ENCODE measurements at regions not wholly inside any gene's neighbourhood (a gene's known extent, or its start where the extent isn't known, plus 50 kb on each side); places are given as distances from the start of the nearest gene placed in this dataset.

DNA sequence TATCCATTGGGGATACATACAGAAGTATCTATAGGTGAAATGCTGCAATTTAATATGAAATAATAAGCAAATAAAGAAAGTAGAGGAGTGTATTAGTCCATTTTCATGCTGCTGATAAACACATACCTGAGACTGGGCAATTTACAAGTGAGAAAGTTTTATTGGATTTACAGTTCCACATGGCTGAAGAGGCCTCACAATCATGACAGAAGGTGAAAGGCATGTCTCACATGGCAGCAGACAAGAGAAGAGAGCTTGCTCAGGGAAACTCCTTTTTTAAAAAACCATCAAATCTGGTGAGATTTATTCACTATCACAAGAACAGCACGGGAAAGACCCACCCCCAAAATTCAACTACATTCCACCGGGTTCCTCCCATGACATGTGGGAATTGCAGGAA is 82.8 kb upstream of the TRIM24 start:
- Histone ChIP-seq H3K18ac (ENCODE audit: low read length) (no peak overlapping the region), H3K4me3 (ENCODE audit: low read length) (no peak overlapping the region), H3K4me2 (ENCODE audit: low read length) (no peak overlapping the region), H2BK120ac (ENCODE audit: low read depth, low read length) (no peak overlapping the region), H3K79me2 (ENCODE audit: control insufficient read depth, insufficient read depth, low read length) (no peaks in the 10 kb centered on the region), H3K23ac (ENCODE audit: low read length) (no peak overlapping the region), H2BK15ac (replicated peaks; ENCODE audit: low read depth) (no peak overlapping the region), H3K56ac (ENCODE audit: low read length) (no peak overlapping the region), H4K8ac (ENCODE audit: low read depth, low read length) (no peak overlapping the region), H2AK5ac (ENCODE audit: low read length) (no peak overlapping the region), H3K79me1 (ENCODE audit: low read length) (no peaks in the 10 kb centered on the region), H3K36me3 (ENCODE audit: control insufficient read depth, insufficient read depth, low read length) (no peaks in the 10 kb centered on the region), H3K27ac (ENCODE audit: low read depth, low read length) (no peak overlapping the region), H3K4ac (ENCODE audit: low read depth, low read length) (no peak overlapping the region), H3K4me1 (ENCODE audit: control insufficient read depth, low read depth, low read length) (no peaks in the 10 kb centered on the region), H3K27me3 (ENCODE audit: insufficient read depth, low read length, poor library complexity) (no peaks in the 10 kb centered on the region), H4K5ac (ENCODE audit: low read length) (no peak overlapping the region), H3K9ac (ENCODE audit: low read length) (no peak overlapping the region), H2BK5ac (ENCODE audit: low read length) (no peak overlapping the region)
- no CpG with 5 or more reads among the region's 2 CpGs for WGBS (ENCODE audit: extremely low coverage, insufficient coverage, low lambda C conversion rate)
- no peak for DNase-seq

DNA sequence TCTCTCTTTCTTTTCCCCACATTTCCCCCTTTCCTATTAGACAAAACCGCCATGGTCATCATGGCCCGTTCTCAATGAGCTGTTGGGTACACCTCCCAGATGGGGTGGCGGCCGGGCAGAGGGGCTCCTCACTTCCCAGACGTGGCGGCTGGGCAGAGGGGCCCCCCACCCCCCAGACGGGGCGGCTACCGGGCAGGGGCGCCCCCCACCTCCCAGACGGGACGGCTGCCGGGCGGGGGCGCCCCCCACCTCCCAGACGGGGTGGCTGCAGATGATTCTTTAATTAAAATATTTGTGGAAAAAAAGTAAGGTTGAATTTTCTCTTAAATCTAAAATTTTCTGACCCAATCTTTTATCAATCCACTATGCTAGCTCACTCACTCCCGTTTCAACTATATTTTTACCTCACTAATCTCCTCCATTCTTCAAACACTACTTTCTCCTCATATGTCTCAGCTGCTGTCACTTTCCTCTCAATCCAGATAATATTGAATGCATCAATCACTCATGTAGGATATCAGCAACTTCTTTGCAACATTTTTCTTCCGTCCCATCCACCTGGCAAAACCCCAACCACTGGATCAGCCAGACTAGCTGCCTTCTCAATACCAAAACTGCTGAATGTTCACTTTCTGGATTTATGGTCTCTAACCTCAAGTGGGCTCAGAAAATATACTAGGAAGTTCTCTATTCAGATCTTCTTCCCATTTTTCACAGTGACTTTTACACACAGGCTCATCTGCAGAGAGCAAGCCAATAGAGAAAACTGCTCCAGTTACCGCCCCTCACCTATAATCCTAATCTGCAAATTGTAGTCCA is 81.1 kb upstream of the TRIM24 start:
- Histone ChIP-seq H2AK5ac (ENCODE audit: low read length) (no peak overlapping the region), H3K18ac (ENCODE audit: low read length) (no peak overlapping the region), H3K4me2 (ENCODE audit: low read length) (no peak overlapping the region), H3K79me2 (ENCODE audit: control insufficient read depth, insufficient read depth, low read length) (no peaks in the 10 kb centered on the region), H3K36me3 (ENCODE audit: control insufficient read depth, insufficient read depth, low read length) (no peaks in the 10 kb centered on the region), H4K5ac (ENCODE audit: low read length) (no peak overlapping the region), H3K4me1 (ENCODE audit: control insufficient read depth, low read depth, low read length) (no peaks in the 10 kb centered on the region), H3K27ac (ENCODE audit: low read depth, low read length) (no peak overlapping the region), H3K79me1 (ENCODE audit: low read length) (no peaks in the 10 kb centered on the region), H3K4ac (ENCODE audit: low read depth, low read length) (peak overlapping the region; percentile 31), H3K56ac (ENCODE audit: low read length) (no peak overlapping the region), H2BK5ac (ENCODE audit: low read length) (no peak overlapping the region), H3K9ac (ENCODE audit: low read length) (no peak overlapping the region), H4K8ac (ENCODE audit: low read depth, low read length) (no peak overlapping the region), H2BK120ac (ENCODE audit: low read depth, low read length) (no peak overlapping the region), H3K27me3 (ENCODE audit: insufficient read depth, low read length, poor library complexity) (no peaks in the 10 kb centered on the region), H3K23ac (ENCODE audit: low read length) (no peak overlapping the region), H2BK15ac (replicated peaks; ENCODE audit: low read depth) (no peak overlapping the region), H3K4me3 (ENCODE audit: low read length) (no peak overlapping the region)
- no peak for DNase-seq
- WGBS (ENCODE audit: extremely low coverage, insufficient coverage, low lambda C conversion rate), result 100% methylated on average over 1 of the region's 19 CpGs

DNA sequence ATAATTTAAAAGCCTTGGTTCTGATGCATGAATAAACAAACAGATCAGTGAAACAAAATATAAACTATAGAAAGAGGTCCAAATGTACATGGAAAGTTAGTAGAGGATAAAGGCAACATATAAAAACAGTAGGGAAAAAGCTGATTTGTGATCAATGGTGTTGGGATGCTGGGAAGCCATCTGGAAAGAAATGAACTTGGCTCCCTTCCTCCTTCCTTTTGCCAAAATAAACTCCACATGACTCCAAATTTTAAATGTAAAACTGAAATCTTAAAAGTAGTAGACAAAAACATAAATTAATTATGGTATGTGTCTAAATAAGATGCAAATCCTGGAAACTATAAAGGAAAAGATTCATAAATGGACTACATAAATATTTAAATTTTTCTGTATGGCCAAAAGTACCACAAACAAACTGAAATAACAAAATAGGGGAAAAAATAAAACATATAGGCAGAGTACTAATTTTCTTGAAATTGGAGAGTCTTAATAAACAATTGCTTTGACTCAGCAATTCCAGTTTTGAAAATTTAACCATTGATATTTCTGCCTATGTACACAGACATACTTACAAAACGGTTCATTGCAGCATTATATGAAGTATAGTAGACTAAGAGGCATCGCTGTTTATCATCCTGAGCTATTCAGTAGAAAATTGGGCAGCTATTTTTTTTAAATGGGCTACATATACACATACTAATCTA is 77.0 kb upstream of the TRIM24 start:
- Histone ChIP-seq H4K8ac (ENCODE audit: low read depth, low read length) (no peak overlapping the region), H2BK120ac (ENCODE audit: low read depth, low read length) (no peak overlapping the region), H3K27ac (ENCODE audit: low read depth, low read length) (no peak overlapping the region), H3K4ac (ENCODE audit: low read depth, low read length) (no peak overlapping the region), H3K23ac (ENCODE audit: low read length) (no peak overlapping the region), H2BK5ac (ENCODE audit: low read length) (no peak overlapping the region), H3K27me3 (ENCODE audit: insufficient read depth, low read length, poor library complexity) (no peaks in the 10 kb centered on the region), H3K4me2 (ENCODE audit: low read length) (no peak overlapping the region), H3K79me2 (ENCODE audit: control insufficient read depth, insufficient read depth, low read length) (no peaks in the 10 kb centered on the region), H3K9ac (ENCODE audit: low read length) (no peak overlapping the region), H3K79me1 (ENCODE audit: low read length) (no peaks in the 10 kb centered on the region), H2AK5ac (ENCODE audit: low read length) (no peak overlapping the region), H3K36me3 (ENCODE audit: control insufficient read depth, insufficient read depth, low read length) (no peaks in the 10 kb centered on the region), H3K56ac (ENCODE audit: low read length) (no peak overlapping the region), H3K18ac (ENCODE audit: low read length) (no peak overlapping the region), H3K4me1 (ENCODE audit: control insufficient read depth, low read depth, low read length) (no peaks in the 10 kb centered on the region), H4K5ac (ENCODE audit: low read length) (no peak overlapping the region), H3K4me3 (ENCODE audit: low read length) (no peak overlapping the region), H2BK15ac (replicated peaks; ENCODE audit: low read depth) (no peak overlapping the region)
- no CpG with 5 or more reads among the region's 2 CpGs for WGBS (ENCODE audit: extremely low coverage, insufficient coverage, low lambda C conversion rate)
- DNase-seq, result no peak

DNA sequence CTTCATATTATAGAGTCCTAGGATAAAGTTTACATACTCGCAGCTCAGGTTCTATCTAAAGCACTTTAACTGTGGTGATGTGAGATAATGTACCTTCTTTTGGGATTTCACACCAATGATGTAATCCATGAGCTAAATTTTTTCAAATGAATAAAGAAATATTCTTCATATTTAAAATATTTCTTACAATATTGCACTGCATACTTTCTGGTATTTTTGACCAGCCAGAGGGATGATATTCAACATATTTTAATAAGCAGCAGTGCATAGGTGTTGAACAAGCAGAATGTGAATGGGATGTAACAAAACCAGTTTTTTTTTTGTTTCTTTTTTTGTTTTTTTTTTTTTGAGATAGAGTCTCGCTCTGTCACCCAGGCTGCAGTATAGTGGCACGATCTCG is 73.2 kb upstream of the TRIM24 start:
- no peak for DNase-seq
- Histone ChIP-seq H2AK5ac (ENCODE audit: low read length) (no peak overlapping the region), H2BK5ac (ENCODE audit: low read length) (no peak overlapping the region), H2BK120ac (ENCODE audit: low read depth, low read length) (no peak overlapping the region), H2BK15ac (replicated peaks; ENCODE audit: low read depth) (no peak overlapping the region), H3K9ac (ENCODE audit: low read length) (no peak overlapping the region), H3K56ac (ENCODE audit: low read length) (no peak overlapping the region), H3K4me2 (ENCODE audit: low read length) (no peak overlapping the region), H3K4me1 (ENCODE audit: control insufficient read depth, low read depth, low read length) (no peaks in the 10 kb centered on the region), H3K79me2 (ENCODE audit: control insufficient read depth, insufficient read depth, low read length) (no peaks in the 10 kb centered on the region), H3K23ac (ENCODE audit: low read length) (no peak overlapping the region), H3K27ac (ENCODE audit: low read depth, low read length) (no peak overlapping the region), H3K4ac (ENCODE audit: low read depth, low read length) (no peak overlapping the region), H4K5ac (ENCODE audit: low read length) (no peak overlapping the region), H4K8ac (ENCODE audit: low read depth, low read length) (no peak overlapping the region), H3K79me1 (ENCODE audit: low read length) (no peaks in the 10 kb centered on the region), H3K4me3 (ENCODE audit: low read length) (no peak overlapping the region), H3K18ac (ENCODE audit: low read length) (no peak overlapping the region), H3K27me3 (ENCODE audit: insufficient read depth, low read length, poor library complexity) (no peaks in the 10 kb centered on the region), H3K36me3 (ENCODE audit: control insufficient read depth, insufficient read depth, low read length) (no peaks in the 10 kb centered on the region)
- no CpG with 5 or more reads among the region's 4 CpGs for WGBS (ENCODE audit: extremely low coverage, insufficient coverage, low lambda C conversion rate)

DNA sequence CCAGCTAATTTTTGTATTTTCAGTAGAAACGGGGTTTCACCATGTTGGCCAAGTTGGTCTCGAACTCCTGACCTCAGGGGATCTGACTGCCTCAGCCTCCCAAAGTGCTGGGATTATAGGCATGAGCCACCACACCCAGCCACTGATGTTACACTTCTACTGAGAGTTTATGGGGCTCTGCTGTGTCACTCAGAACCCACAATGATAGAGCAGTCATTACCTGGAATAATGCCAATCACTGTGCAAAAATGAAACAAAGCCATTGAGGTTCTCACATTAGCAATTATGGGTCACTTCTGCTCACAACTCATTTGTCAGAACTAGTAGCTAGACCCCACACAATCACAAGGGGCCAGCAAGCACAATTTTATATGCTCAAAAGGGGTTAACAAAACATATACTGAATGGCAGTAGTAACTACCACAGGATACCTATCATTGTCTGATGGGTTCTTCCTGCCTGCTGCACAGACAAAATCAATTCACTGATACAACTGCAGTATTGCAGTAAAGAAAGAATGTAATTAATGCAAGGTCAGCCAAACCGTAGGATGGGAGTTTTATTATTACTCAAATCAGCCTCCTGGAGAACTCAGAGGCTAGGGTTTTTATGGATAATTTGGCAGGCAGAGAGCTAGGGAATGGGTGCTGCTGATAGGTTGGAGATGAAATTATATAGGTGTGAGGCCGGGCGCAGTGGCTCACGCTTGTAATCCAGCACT is 72.1 kb upstream of the TRIM24 start:
- no peaks in the 10 kb centered on the region for H3K36me3 ChIP-seq (ENCODE audit: control insufficient read depth, insufficient read depth, low read length)
- no peaks in the 10 kb centered on the region for H3K79me2 ChIP-seq (ENCODE audit: control insufficient read depth, insufficient read depth, low read length)
- no peak overlapping the region for H2BK120ac ChIP-seq (ENCODE audit: low read depth, low read length)
- no peak overlapping the region for H3K27ac ChIP-seq (ENCODE audit: low read depth, low read length)
- no peaks in the 10 kb centered on the region for H3K4me1 ChIP-seq (ENCODE audit: control insufficient read depth, low read depth, low read length)
- no peak overlapping the region for H2AK5ac ChIP-seq (ENCODE audit: low read length)
- H2BK15ac ChIP-seq (replicated peaks; ENCODE audit: low read depth), result no peak overlapping the region
- H3K27me3 ChIP-seq (ENCODE audit: insufficient read depth, low read length, poor library complexity), result no peaks in the 10 kb centered on the region
- H3K4me2 ChIP-seq (ENCODE audit: low read length), result no peak overlapping the region
- H3K56ac ChIP-seq (ENCODE audit: low read length), result no peak overlapping the region
- H2BK5ac ChIP-seq (ENCODE audit: low read length), result no peak overlapping the region
- H3K9ac ChIP-seq (ENCODE audit: low read length), result no peak overlapping the region
- no peaks in the 10 kb centered on the region for H3K79me1 ChIP-seq (ENCODE audit: low read length)
- no peak overlapping the region for H3K4me3 ChIP-seq (ENCODE audit: low read length)
- no CpG with 5 or more reads among the region's 6 CpGs for WGBS (ENCODE audit: extremely low coverage, insufficient coverage, low lambda C conversion rate)
- DNase-seq, result no peak
- no peak overlapping the region for H4K5ac ChIP-seq (ENCODE audit: low read length)
- H3K23ac ChIP-seq (ENCODE audit: low read length), result no peak overlapping the region
- H3K18ac ChIP-seq (ENCODE audit: low read length), result no peak overlapping the region
- H3K4ac ChIP-seq (ENCODE audit: low read depth, low read length), result no peak overlapping the region
- no peak overlapping the region for H4K8ac ChIP-seq (ENCODE audit: low read depth, low read length)
